Loucy (cell line): ENCODE measurements at regions not wholly inside any gene's neighbourhood (a gene's known extent, or its start where the extent isn't known, plus 50 kb on each side); places are given as distances from the start of the nearest gene placed in this dataset.

Source experiments
- H2AFZ ChIP-seq: fragments of 200-600 bp; sonication (generic); 2 replicates; pipeline ENCODE4 v1.6.0; 2016; ENCODE audit warnings: antibody characterized with exemption, mild to moderate bottlenecking, low read length, moderate library complexity
- H3F3A ChIP-seq: fragments of 200-600 bp; 2 replicates; pipeline ENCODE4 v1.6.0; 2016; ENCODE audit warnings: antibody characterized with exemption, low read depth, mild to moderate bottlenecking
- H3K27me3 ChIP-seq: fragments of 200-600 bp; sonication (generic); 2 replicates; pipeline ENCODE4 v1.6.1; 2014; ENCODE audit warnings: low read length, mild to moderate bottlenecking; ENCODE audit not compliant: insufficient read depth, poor library complexity, severe bottlenecking
- H3K36me3 ChIP-seq: fragments of 200-600 bp; sonication (generic); 2 replicates; pipeline ENCODE4 v1.6.1; 2016; ENCODE audit warnings: low read length; ENCODE audit not compliant: insufficient read depth
- H3K4me1 ChIP-seq: fragments of 200-600 bp; sonication (generic); 2 replicates; pipeline ENCODE4 v1.5.1; 2014; ENCODE audit warnings: low read length, mild to moderate bottlenecking; ENCODE audit not compliant: insufficient read depth, poor library complexity, severe bottlenecking
- H3K4me2 ChIP-seq: fragments of 200-600 bp; sonication (generic); 2 replicates; pipeline ENCODE4 v1.6.0; 2014; ENCODE audit warnings: antibody characterized with exemption, low read length, low read depth, mild to moderate bottlenecking; ENCODE audit not compliant: poor library complexity, severe bottlenecking
- H3K4me3 ChIP-seq: fragments of 200-600 bp; sonication (generic); 2 replicates; pipeline ENCODE4 v1.5.1; 2014; ENCODE audit warnings: low read length, mild to moderate bottlenecking, mixed read lengths; ENCODE audit not compliant: poor library complexity, severe bottlenecking
- H3K79me2 ChIP-seq: fragments of 200-600 bp; sonication (generic); 2 replicates; pipeline ENCODE4 v1.6.1; 2014; ENCODE audit warnings: low read length; ENCODE audit not compliant: insufficient read depth
- H3K9ac ChIP-seq: fragments of 200-600 bp; sonication (generic); 2 replicates; pipeline ENCODE4 v1.6.0; 2014; ENCODE audit warnings: mild to moderate bottlenecking, low read depth, low read length, moderate library complexity; ENCODE audit not compliant: poor library complexity, severe bottlenecking
- H3K9me2 ChIP-seq: fragments of 200-600 bp; sonication (generic); replicated peaks from 2 replicates; pipeline ENCODE4 v1.6.1; 2016; ENCODE audit warnings: low read depth, low read length, mixed read lengths
- H3K9me3 ChIP-seq: fragments of 200-600 bp; sonication (generic); 2 replicates; pipeline ENCODE4 v1.6.1; 2014; ENCODE audit warnings: mild to moderate bottlenecking, antibody characterized with exemption, low read length, low read depth; ENCODE audit not compliant: insufficient read depth
- H4K20me1 ChIP-seq: fragments of 200-600 bp; sonication (generic); 2 replicates; pipeline ENCODE4 v1.6.0; 2014; ENCODE audit warnings: antibody characterized with exemption, low read length, mild to moderate bottlenecking; ENCODE audit not compliant: insufficient read depth, poor library complexity, severe bottlenecking
- CTCF ChIP-seq: fragments of 200-600 bp; sonication (generic); conservative IDR thresholded peaks from 2 replicates; pipeline ENCODE4 v1.5.1; 2014; ENCODE audit warnings: mild to moderate bottlenecking, antibody characterized with exemption, low read length
- EZH2phosphoT487 ChIP-seq: fragments of 200-600 bp; IDR thresholded peaks from 2 replicates; pipeline ENCODE4 v1.6.1; 2018; ENCODE audit warnings: antibody characterized with exemption, mild to moderate bottlenecking, moderate library complexity, borderline replicate concordance

- H3K4me2 ChIP-seq, result no peak overlapping the region
- no peak overlapping the region for H2AFZ ChIP-seq
- no peaks in the 10 kb centered on the region for H3F3A ChIP-seq
- no peak overlapping the region for H3K4me3 ChIP-seq
- H4K20me1 ChIP-seq, result no peaks in the 10 kb centered on the region
- no peaks in the 10 kb centered on the region for H3K79me2 ChIP-seq
- TF ChIP-seq CTCF (no peak), EZH2phosphoT487 (no peak)
- peaks cover 11% of the 10 kb centered on the region for H3K4me1 ChIP-seq
- no peaks in the 10 kb centered on the region for H3K9me3 ChIP-seq
- no peaks in the 10 kb centered on the region for H3K36me3 ChIP-seq
- H3K9me2 ChIP-seq, result no peaks in the 10 kb centered on the region
- H3K9ac ChIP-seq, result no peak overlapping the region
- no peaks in the 10 kb centered on the region for H3K27me3 ChIP-seq
These were observed 52.4 kb upstream of the SLC2A1 start for GRCh38 chr1:43011020-43011419.

DNA sequence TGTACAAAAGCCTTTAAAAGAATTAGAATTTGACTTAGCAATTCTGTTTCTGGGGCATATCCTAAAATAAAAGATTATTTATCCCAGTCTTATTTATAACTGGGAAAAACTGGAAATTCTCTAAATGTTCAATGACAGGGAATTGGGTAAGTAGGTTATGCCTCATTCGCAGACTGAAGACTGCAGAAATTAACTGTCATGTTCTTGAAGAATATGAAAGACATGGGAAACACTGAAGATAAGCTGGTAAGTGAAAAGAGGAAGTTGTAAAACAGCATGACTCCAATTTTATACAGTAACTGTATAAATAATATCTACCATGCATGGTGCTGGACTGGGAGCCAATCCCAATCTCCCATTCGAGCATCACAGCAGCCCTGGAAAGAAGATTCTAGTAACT lies 50.6 kb upstream of the SLC2A1 start:
- Histone ChIP-seq H3K4me3 (no peak overlapping the region), H3K4me1 (peaks cover 11% of the 10 kb centered on the region), H4K20me1 (no peaks in the 10 kb centered on the region), H3K9me2 (no peaks in the 10 kb centered on the region), H3K27me3 (no peaks in the 10 kb centered on the region), H3F3A (no peaks in the 10 kb centered on the region), H3K4me2 (peak overlapping the region; percentile 14), H2AFZ (no peak overlapping the region), H3K9me3 (no peaks in the 10 kb centered on the region), H3K36me3 (no peaks in the 10 kb centered on the region), H3K9ac (no peak overlapping the region), H3K79me2 (no peaks in the 10 kb centered on the region)
- no peak for TF ChIP-seq CTCF
- no peak for TF ChIP-seq EZH2phosphoT487

- Histone ChIP-seq H2AFZ (no peak overlapping the region), H3K9me2 (no peaks in the 10 kb centered on the region), H3K79me2 (no peaks in the 10 kb centered on the region), H3K4me2 (peak overlapping the region; percentile 14), H3K4me3 (no peak overlapping the region), H3K4me1 (peaks cover 11% of the 10 kb centered on the region), H4K20me1 (no peaks in the 10 kb centered on the region), H3K9ac (no peak overlapping the region), H3K36me3 (no peaks in the 10 kb centered on the region), H3F3A (no peaks in the 10 kb centered on the region), H3K9me3 (no peaks in the 10 kb centered on the region), H3K27me3 (no peaks in the 10 kb centered on the region)
- TF ChIP-seq EZH2phosphoT487 (no peak), CTCF (no peak)
These were observed 49.7 kb upstream of the SLC2A1 start for GRCh38 chr1:43008115-43009060.
